ENCODE measurements at regions not wholly inside any gene's neighbourhood (a gene's known extent, or its start where the extent isn't known, plus 50 kb on each side); places are given as distances from the start of the nearest gene placed in this dataset.

DNA sequence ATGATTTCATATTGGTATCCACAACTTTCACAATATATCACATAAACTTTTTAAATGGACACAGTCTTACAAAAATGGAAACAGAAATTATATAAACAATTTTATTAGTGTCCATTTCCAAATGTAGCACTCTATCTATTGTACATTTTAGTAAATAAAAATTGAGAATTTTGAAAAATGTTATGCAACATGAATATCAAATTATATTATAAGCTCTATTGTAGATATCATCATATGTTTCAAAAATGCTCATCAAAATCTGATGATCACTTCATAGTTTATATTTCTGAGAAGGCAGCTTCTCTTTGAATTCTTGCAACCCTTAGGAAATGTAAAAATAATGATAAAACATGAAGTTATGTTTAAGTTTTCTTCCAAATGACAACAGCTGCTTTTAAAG is 1928.6 kb downstream of the PCDH9 start:
- no TSS peak for BruUV-seq (replicated peaks)
- in situ Hi-C loops (cut with HindIII; ENCODE audit: extremely low pct_ligation_motif_present, low pct_unique_long_range_greater_than_20kb) = no loop called here
- Histone ChIP-seq H3K27ac (ENCODE audit: extremely low read length, insufficient read depth, low read length) (no peak overlapping the region), H2AFZ (ENCODE audit: low read length) (no peak overlapping the region), H3K4me2 (ENCODE audit: low read depth, low read length) (no peak overlapping the region), H3K27me3 (ENCODE audit: control insufficient read depth in 1 of 2, insufficient read depth in 2 of 2, low read length in 2 of 2) (no peaks in the 10 kb centered on the region; a peak in 1 of 5 replicates), H3K9me3 (ENCODE audit: low read length) (no peaks in the 10 kb centered on the region), H3K79me2 (ENCODE audit: insufficient read depth, low read length) (no peaks in the 10 kb centered on the region), H3K4me1 (ENCODE audit: insufficient read depth, low read length) (no peaks in the 10 kb centered on the region), H3K9ac (ENCODE audit: insufficient read depth, low read depth, low read length) (no peak overlapping the region), H3K4me3 (replicated peaks in 1 of 3; ENCODE audit: insufficient read depth in 1 of 3, low read depth in 2 of 3, low read length in 3 of 3) (no peak overlapping the region), H4K20me1 (ENCODE audit: insufficient read depth, low read length) (no peaks in the 10 kb centered on the region), H3K36me3 (replicated peaks in 1 of 2; ENCODE audit: control insufficient read depth in 1 of 2, insufficient read depth in 2 of 2, low read length in 2 of 2) (no peaks in the 10 kb centered on the region)
- TF ChIP-seq SMC3 (IDR thresholded peaks at IDR 0.05; ENCODE audit: low read length) = no peak
- no peak for TF ChIP-seq ARHGAP35 (CRISPR knock-in tag; IDR thresholded peaks at IDR 0.05; ENCODE audit: borderline replicate concordance)
- TF ChIP-seq KLF9 (CRISPR knock-in tag; IDR thresholded peaks at IDR 0.05; ENCODE audit: low read depth) = no peak
- TF ChIP-seq ZNF367 (CRISPR knock-in tag; IDR thresholded peaks at IDR 0.05; ENCODE audit: borderline replicate concordance) = no peak
- TF ChIP-seq ETV5 (CRISPR knock-in tag; IDR thresholded peaks at IDR 0.05; ENCODE audit: borderline replicate concordance) = no peak
- no peak for TF ChIP-seq MTF2 (CRISPR knock-in tag; IDR thresholded peaks at IDR 0.05; ENCODE audit: borderline replicate concordance)
- no peak for TF ChIP-seq HNRNPH1 (optimal IDR thresholded peaks at IDR 0.05; ENCODE audit: low read depth, low read length)
- TF ChIP-seq BORCS8-MEF2B (CRISPR knock-in tag; IDR thresholded peaks at IDR 0.05) = no peak
- TF ChIP-seq, protein P1, sequence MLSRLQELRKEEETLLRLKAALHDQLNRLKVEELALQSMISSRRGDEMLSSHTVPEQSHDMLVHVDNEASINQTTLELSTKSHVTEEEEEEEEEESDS (CRISPR knock-in tag; IDR thresholded peaks at IDR 0.05; ENCODE audit: borderline replicate concordance) = no peak
- no peak for ATAC-seq
- FAIRE-seq = no peak
- intact Hi-C loops (cut with micrococcal nuclease; ENCODE audit: unreplicated experiment) = no loop called here
- ChIA-PET CTCF (ENCODE audit: low intra/inter-chr PET ratio, low total read pairs) (no interaction called here), POLR2A (no interaction called here)
- DNase-seq (ENCODE audit: low spot score) = no peak

DNA sequence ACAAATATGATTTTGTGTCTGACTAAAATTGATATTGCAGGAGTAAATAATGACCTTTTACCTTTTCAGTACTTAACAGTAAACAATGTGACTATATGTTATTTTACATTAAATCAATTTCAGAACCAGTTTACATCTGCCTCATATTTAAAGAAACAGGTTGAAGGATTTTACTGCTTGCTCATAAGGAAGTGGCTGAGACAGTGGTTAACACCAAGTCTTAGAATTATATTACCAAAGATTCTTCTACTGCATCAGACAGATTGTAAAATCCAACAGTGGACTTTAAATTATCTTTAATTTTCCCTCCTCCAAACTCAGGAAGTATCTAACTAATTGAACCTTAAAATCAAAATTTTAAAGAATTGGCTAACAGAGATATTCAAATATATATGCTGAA is 1929.9 kb downstream of the PCDH9 start:
- Histone ChIP-seq H3K9me3 (ENCODE audit: low read length) (no peaks in the 10 kb centered on the region), H4K20me1 (ENCODE audit: insufficient read depth, low read length) (no peaks in the 10 kb centered on the region), H3K4me2 (ENCODE audit: low read depth, low read length) (no peak overlapping the region), H3K4me3 (replicated peaks in 1 of 3; ENCODE audit: insufficient read depth in 1 of 3, low read depth in 2 of 3, low read length in 3 of 3) (no peak overlapping the region), H3K27ac (ENCODE audit: extremely low read length, insufficient read depth, low read length) (no peak overlapping the region), H2AFZ (ENCODE audit: low read length) (no peak overlapping the region), H3K4me1 (ENCODE audit: insufficient read depth, low read length) (no peaks in the 10 kb centered on the region), H3K27me3 (ENCODE audit: control insufficient read depth in 1 of 2, insufficient read depth in 2 of 2, low read length in 2 of 2) (no peaks in the 10 kb centered on the region; a peak in 1 of 5 replicates), H3K79me2 (ENCODE audit: insufficient read depth, low read length) (no peaks in the 10 kb centered on the region), H3K36me3 (replicated peaks in 1 of 2; ENCODE audit: control insufficient read depth in 1 of 2, insufficient read depth in 2 of 2, low read length in 2 of 2) (no peaks in the 10 kb centered on the region), H3K9ac (ENCODE audit: insufficient read depth, low read depth, low read length) (no peak overlapping the region)
- ChIA-PET CTCF (ENCODE audit: low intra/inter-chr PET ratio, low total read pairs) (no interaction called here), POLR2A (no interaction called here)
- TF ChIP-seq PHB2 (IDR thresholded peaks at IDR 0.05; ENCODE audit: partially characterized antibody) (no peak), ZBTB3 (CRISPR knock-in tag; IDR thresholded peaks at IDR 0.05; ENCODE audit: borderline replicate concordance, low read depth) (no peak)
- no TSS peak for BruUV-seq (replicated peaks)
- DNase-seq (ENCODE audit: low spot score) (no peak), ATAC-seq (no peak), FAIRE-seq (no peak)
- in situ Hi-C loops (cut with HindIII; ENCODE audit: extremely low pct_ligation_motif_present, low pct_unique_long_range_greater_than_20kb) = no loop called here
- intact Hi-C loops (cut with micrococcal nuclease; ENCODE audit: unreplicated experiment) = no loop called here
